Body of pancreas (tissue), 4 donors: ENCODE measurements at regions not wholly inside any gene's neighbourhood (a gene's known extent, or its start where the extent isn't known, plus 50 kb on each side); places are given as distances from the start of the nearest gene placed in this dataset.

ENCODE experiments used
- CTCF ChIP-seq, 7 experiments: fragments of 450-650 bp in 4 of 7; fragments of 200-600 bp in 3 of 7; sonication (generic) in 3 of 7; IDR thresholded peaks; one replicate each; pipeline ENCODE4 v1.5.1; 2016 to 2019; ENCODE audit warnings: antibody characterized with exemption in 7 of 7
- POLR2A ChIP-seq, 3 donors: fragments of 450-650 bp; IDR thresholded peaks; one replicate each; pipeline ENCODE4 v1.6.1; 2016; ENCODE audit warnings: antibody characterized with exemption in 3 of 3, mild to moderate bottlenecking in 2 of 3

GRCh38 chr14:82422230-82422629 lies 888.6 kb upstream of the SEL1L start:
- no peak for TF ChIP-seq CTCF (IDR thresholded peaks at IDR 0.05)
- no peak for TF ChIP-seq POLR2A (IDR thresholded peaks at IDR 0.05)
